IMR-90 (cell line): ENCODE measurements at regions not wholly inside any gene's neighbourhood (a gene's known extent, or its start where the extent isn't known, plus 50 kb on each side); places are given as distances from the start of the nearest gene placed in this dataset.

Experiments used
- ATAC-seq: fragments of 200-7000 bp; cut with Tn5 transposase; 2 replicates; pipeline ENCODE4 v1.9.1; 2020; ENCODE audit warnings: low read depth, mild to moderate bottlenecking, moderate library complexity
- BruUV-seq: library from RNA; stranded (reverse); fragments of 400-500 nt; replicated peaks from 2 replicates; lab custom pipeline; 2021; lab: Mats Ljungman, UMichigan
- CTCF ChIA-PET: fragments of 300-600 bp; formaldehyde crosslinking; extraction: SDS; loops from one replicate; lab custom pipeline; 2021; ENCODE audit warnings: antibody characterized with exemption; lab: Yijun Ruan, JAX
- POLR2A ChIA-PET: fragments of 300-600 bp; sonication (Branson Sonifier 250); formaldehyde crosslinking; loops from one replicate; lab custom pipeline; 2022; ENCODE audit warnings: antibody characterized with exemption; ENCODE audit not compliant: unreplicated experiment; lab: Charles Lee
- DNase-seq: peaks from one replicate; pipeline ENCODE4 v3.0.0; 2013
- H2AFZ ChIP-seq: replicated peaks from 2 replicates; pipeline ENCODE3; 2013; ENCODE audit warnings: low read length, mild to moderate bottlenecking; ENCODE audit not compliant: poor library complexity
- H2AK5ac ChIP-seq: 2 replicates; pipeline ENCODE4 v1.6.1; 2013; ENCODE audit warnings: low read depth, low read length, inconsistent platforms
- H2AK9ac ChIP-seq: replicated peaks from 2 replicates; pipeline ENCODE3; 2013; ENCODE audit warnings: mild to moderate bottlenecking, low read depth, low read length, moderate library complexity; ENCODE audit not compliant: poor library complexity
- H2BK120ac ChIP-seq: 2 replicates; pipeline ENCODE4 v1.6.1; 2013; ENCODE audit warnings: low read depth, low read length, inconsistent platforms
- H2BK15ac ChIP-seq: 3 replicates; pipeline ENCODE4 v1.6.1; 2013; ENCODE audit warnings: low read depth, low read length, inconsistent platforms
- H2BK20ac ChIP-seq: 2 replicates; pipeline ENCODE4 v1.6.1; 2013; ENCODE audit warnings: low read depth, mild to moderate bottlenecking, inconsistent platforms, low read length, moderate library complexity
- H2BK5ac ChIP-seq: 2 replicates; pipeline ENCODE4 v1.6.1; 2013; ENCODE audit warnings: mild to moderate bottlenecking, low read depth, low read length, inconsistent platforms; ENCODE audit not compliant: poor library complexity, severe bottlenecking
- H3K14ac ChIP-seq: replicated peaks from 2 replicates; pipeline ENCODE4 v1.6.1; 2013; ENCODE audit warnings: low read depth, low read length, inconsistent platforms
- H3K18ac ChIP-seq: 2 replicates; pipeline ENCODE4 v1.6.1; 2013; ENCODE audit warnings: low read depth, low read length, control low read depth
- H3K23ac ChIP-seq: 2 replicates; pipeline ENCODE4 v1.6.1; 2013; ENCODE audit warnings: low read depth, low read length, inconsistent platforms
- H3K27ac ChIP-seq: 2 replicates; pipeline ENCODE4 v1.5.1; 2013; ENCODE audit warnings: mild to moderate bottlenecking, control low read depth, low read length; ENCODE audit not compliant: insufficient read depth
- H3K27me3 ChIP-seq: 2 replicates; pipeline ENCODE4 v1.6.1; 2013; ENCODE audit warnings: low read length; ENCODE audit not compliant: control insufficient read depth, insufficient read depth
- H3K36me3 ChIP-seq: 2 replicates; pipeline ENCODE4 v1.6.1; 2013; ENCODE audit warnings: low read length, mixed read lengths; ENCODE audit not compliant: control insufficient read depth, insufficient read depth
- H3K4ac ChIP-seq: 2 replicates; pipeline ENCODE4 v1.6.1; 2013; ENCODE audit warnings: low read depth, low read length, inconsistent platforms
- H3K4me1 ChIP-seq: 2 replicates; pipeline ENCODE4 v1.6.1; 2013; ENCODE audit warnings: low read length, mixed read lengths; ENCODE audit not compliant: control insufficient read depth, insufficient read depth
- H3K4me2 ChIP-seq: 2 replicates; pipeline ENCODE4 v1.6.1; 2013; ENCODE audit warnings: low read depth, mild to moderate bottlenecking, control low read depth, low read length, moderate library complexity
- H3K4me3 ChIP-seq: 2 replicates; pipeline ENCODE4 v1.5.1; 2013; ENCODE audit warnings: low read depth, mild to moderate bottlenecking, control low read depth, low read length, moderate library complexity; ENCODE audit not compliant: insufficient read depth
- H3K56ac ChIP-seq: 2 replicates; pipeline ENCODE4 v1.6.1; 2013; ENCODE audit warnings: low read length, inconsistent platforms; ENCODE audit not compliant: insufficient read depth; ENCODE audit errors: extremely low read depth
- H3K79me1 ChIP-seq, 2 experiments: 2 replicates each; pipeline ENCODE4 v1.6.1; 2013; ENCODE audit warnings: low read length in 2 of 2, inconsistent platforms in 1 of 2, low read depth in 1 of 2
- H3K9ac ChIP-seq: 2 replicates; pipeline ENCODE4 v1.6.1; 2013; ENCODE audit warnings: low read depth, low read length, control low read depth
- H3K9me1 ChIP-seq: 2 replicates; pipeline ENCODE4 v1.6.1; 2013; ENCODE audit warnings: low read length, inconsistent platforms; ENCODE audit not compliant: insufficient read depth
- H3K9me3 ChIP-seq: 2 replicates; pipeline ENCODE4 v1.6.1; 2013; ENCODE audit warnings: low read length; ENCODE audit not compliant: control insufficient read depth, insufficient read depth
- H4K20me1 ChIP-seq: 2 replicates; pipeline ENCODE4 v1.6.1; 2013; ENCODE audit warnings: low read length, inconsistent platforms; ENCODE audit not compliant: insufficient read depth
- H4K5ac ChIP-seq: 2 replicates; pipeline ENCODE4 v1.6.1; 2013; ENCODE audit warnings: mild to moderate bottlenecking, low read depth, low read length, control low read depth
- H4K8ac ChIP-seq, 2 experiments: 2 replicates each; pipeline ENCODE4 v1.6.1; 2013; ENCODE audit warnings: low read depth in 2 of 2, low read length in 2 of 2, control low read depth in 1 of 2, inconsistent platforms in 1 of 2
- H4K91ac ChIP-seq: 2 replicates; pipeline ENCODE4 v1.6.1; 2013; ENCODE audit warnings: low read depth, low read length, inconsistent platforms; ENCODE audit not compliant: insufficient read depth
- BHLHE40 ChIP-seq: fragments of 150-350 bp; IDR thresholded peaks from 2 replicates; pipeline ENCODE4 v1.6.1; 2016; ENCODE audit warnings: mild to moderate bottlenecking, low read depth, low read length
- CHD1 ChIP-seq: IDR thresholded peaks from 2 replicates; pipeline ENCODE4 v1.6.1; 2012; ENCODE audit warnings: low read depth, low read length, improper control_type of control experiment
- ELK1 ChIP-seq: fragments of 150-350 bp; IDR thresholded peaks from 2 replicates; pipeline ENCODE4 v1.6.1; 2016; ENCODE audit warnings: low read depth, mild to moderate bottlenecking, low read length, moderate library complexity, borderline replicate concordance
- MAZ ChIP-seq: IDR thresholded peaks from 2 replicates; pipeline ENCODE4 v1.6.1; 2012; ENCODE audit warnings: low read depth, mild to moderate bottlenecking, low read length, improper control_type of control experiment, moderate library complexity, borderline replicate concordance
- MXI1 ChIP-seq: IDR thresholded peaks from 2 replicates; pipeline ENCODE4 v1.6.1; 2012; ENCODE audit warnings: low read depth, mild to moderate bottlenecking, low read length, moderate library complexity, borderline replicate concordance
- NFE2L2 ChIP-seq: fragments of 150-350 bp; IDR thresholded peaks from 2 replicates; pipeline ENCODE4 v1.6.1; 2016; ENCODE audit warnings: low read depth, mild to moderate bottlenecking, low read length
- POLR2A ChIP-seq: IDR thresholded peaks from 2 replicates; pipeline ENCODE4 v1.6.1; 2012; ENCODE audit warnings: mild to moderate bottlenecking, low read depth, low read length
- RFX5 ChIP-seq: IDR thresholded peaks from 2 replicates; pipeline ENCODE4 v1.8.0; 2012; ENCODE audit warnings: low read depth, mild to moderate bottlenecking, low read length, moderate library complexity
- USF2 ChIP-seq: fragments of 150-350 bp; IDR thresholded peaks from 2 replicates; pipeline ENCODE4 v1.6.1; 2017; ENCODE audit warnings: mild to moderate bottlenecking, antibody characterized with exemption, low read length, low read depth
- WGBS, 2 experiments: methylation state at CpG; one replicate each; pipeline versions ENCODE4 v1.1.5 to v1.1.7; 2013; ENCODE audit warnings: missing lambda C conversion rate in 2 of 2; ENCODE audit not compliant: insufficient read length in 1 of 2; ENCODE audit errors: extremely low coverage in 2 of 2; 5-methylcytosine and 5-hydroxymethylcytosine counted together
- dilution Hi-C: fragments of 300-500 bp; cut with HindIII; formaldehyde crosslinking; loops from one replicate; pipeline ENCODE4 v1.14.3; 2018; ENCODE audit warnings: low sequenced_read_pairs; ENCODE audit not compliant: unreplicated experiment
- in situ Hi-C: fragments of 300-500 bp; cut with MboI; formaldehyde crosslinking; loops from 3 replicates; pipeline ENCODE4 v1.14.3; 2019; ENCODE audit warnings: low sequenced_read_pairs, inconsistent platforms, mixed read lengths
- intact Hi-C: fragments of 100-400 bp; cut with micrococcal nuclease; formaldehyde crosslinking; loops from 2 replicates; pipeline ENCODE4 v1.10.0; 2022

- H2AK9ac ChIP-seq, result no peak overlapping the region
- no peak overlapping the region for H2BK120ac ChIP-seq
- no peak overlapping the region for H4K5ac ChIP-seq
- no peaks in the 10 kb centered on the region for H3K79me1 ChIP-seq
- ChIA-PET CTCF (no interaction called here), POLR2A (no interaction called here)
- in situ Hi-C loops, result no loop called here
- H2AFZ ChIP-seq, result no peak overlapping the region
- H3K9ac ChIP-seq, result no peak overlapping the region
- BruUV-seq, result no TSS peak
- ATAC-seq, result no peak
- no peak overlapping the region for H2BK20ac ChIP-seq
- no peak overlapping the region for H3K27ac ChIP-seq
- no peak overlapping the region for H2BK15ac ChIP-seq
- no peak overlapping the region for H2AK5ac ChIP-seq
- no peak overlapping the region for H3K4me3 ChIP-seq
- no peak overlapping the region for H3K14ac ChIP-seq
- no peak overlapping the region for H4K8ac ChIP-seq
- no peak overlapping the region for H4K91ac ChIP-seq
- no peak overlapping the region for H3K18ac ChIP-seq
- H3K9me1 ChIP-seq, result no peaks in the 10 kb centered on the region
- WGBS, 2 experiments, result 75% methylated on average over 1 of the region's 5 CpGs; no CpG with 5 or more reads in 1 of the 2 experiments
- H4K20me1 ChIP-seq, result no peaks in the 10 kb centered on the region
- no peaks in the 10 kb centered on the region for H3K36me3 ChIP-seq
- TF ChIP-seq CHD1 (no peak), USF2 (no peak), RFX5 (no peak), NFE2L2 (no peak), MAZ (no peak), MXI1 (no peak), ELK1 (no peak), POLR2A (no peak), BHLHE40 (no peak)
- intact Hi-C loops, result no loop called here
- H3K4me1 ChIP-seq, result no peaks in the 10 kb centered on the region
- no peak overlapping the region for H3K56ac ChIP-seq
- peaks cover 42% of the 10 kb centered on the region for H3K27me3 ChIP-seq
- no peak overlapping the region for H3K4ac ChIP-seq
- dilution Hi-C loops, result no loop called here
- no peak overlapping the region for H2BK5ac ChIP-seq
- H3K9me3 ChIP-seq, result no peaks in the 10 kb centered on the region
- no peak overlapping the region for H3K23ac ChIP-seq
- no peak for DNase-seq
- H3K4me2 ChIP-seq, result no peak overlapping the region
These were observed 507.6 kb downstream of the MIAT start for GRCh38 chr22:27164781-27165503.
